ENCODE measurements at regions not wholly inside any gene's neighbourhood (a gene's known extent, or its start where the extent isn't known, plus 50 kb on each side); places are given as distances from the start of the nearest gene placed in this dataset.

- TF ChIP-seq CTCF (IDR thresholded peaks at IDR 0.05; ENCODE audit: low read depth, low read length), result peak; percentile 42
- no peak for TF ChIP-seq EZH2phosphoT487 (IDR thresholded peaks at IDR 0.05; ENCODE audit: low read depth)
These were observed 143.0 kb upstream of the MYCN start for GRCh38 chr2:15797231-15797938.

Measured in OCI-LY3 (cell line).